ENCODE measurements at regions not wholly inside any gene's neighbourhood (a gene's known extent, or its start where the extent isn't known, plus 50 kb on each side); places are given as distances from the start of the nearest gene placed in this dataset.
"Not testable (repeated sequence)": the region's sequence is repeated elsewhere in the genome, so short reads cannot be mapped to it uniquely, and the experiment has no call there.

DNA sequence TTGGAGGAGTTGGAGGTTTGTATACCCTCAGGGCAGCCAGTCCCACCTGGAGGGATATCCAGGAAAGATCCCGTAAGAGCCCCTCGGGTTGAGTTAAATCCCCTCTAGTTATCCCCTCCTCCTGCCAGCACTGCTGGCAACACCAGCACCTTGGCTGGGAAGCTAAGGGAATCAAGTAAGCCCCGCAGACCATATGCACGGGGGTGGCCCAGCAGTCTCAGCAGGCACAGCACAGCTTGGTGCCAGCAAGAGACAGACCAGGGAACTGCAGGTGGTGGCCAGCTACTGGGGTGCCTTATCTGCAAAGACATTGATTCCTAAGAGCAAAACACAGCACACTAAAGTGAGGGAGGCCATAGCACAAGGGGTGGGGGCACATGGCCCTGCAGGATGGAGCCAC, 173.8 kb downstream of the GOLGA6L4 start:
- not testable (repeated sequence) for DNase-seq (ENCODE audit: low spot score)

DNA sequence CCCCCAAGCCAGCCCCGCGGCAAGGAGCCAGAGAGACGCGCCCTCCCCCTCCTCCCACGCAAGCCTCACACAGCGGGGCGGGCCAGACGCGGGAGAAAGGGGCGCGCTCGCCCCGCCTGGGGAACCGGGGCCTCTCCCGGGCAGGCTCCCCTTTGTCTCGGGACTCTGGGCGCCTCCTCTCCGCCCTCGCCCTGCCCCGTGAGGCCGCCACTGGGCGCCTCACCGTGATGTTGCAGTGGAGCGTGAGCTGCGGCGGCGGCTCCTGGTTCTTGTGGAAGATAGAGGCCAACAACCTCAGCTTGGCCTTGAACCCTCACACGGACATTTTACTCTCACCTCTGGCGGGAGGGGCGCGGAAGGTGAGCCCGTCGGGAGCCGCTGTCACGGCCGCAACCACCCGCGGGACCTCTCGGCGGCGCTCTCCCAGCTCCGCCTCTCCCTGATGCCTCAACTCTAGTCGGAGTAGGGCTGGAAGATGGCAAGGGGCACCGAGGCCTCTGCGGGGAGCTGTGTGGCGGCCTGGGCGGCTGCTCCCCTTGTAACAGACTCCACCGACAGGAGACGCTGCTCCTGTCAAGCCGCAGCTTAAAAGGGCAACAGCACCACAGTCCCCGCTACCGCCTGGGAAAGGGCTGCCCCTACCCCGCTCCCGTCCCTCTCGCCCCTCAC, 179.2 kb upstream of the ZSCAN2 start:
- DNase-seq (ENCODE audit: low spot score): not testable (repeated sequence)

GRCh38 chr15:84425327-84425726, 175.5 kb upstream of the ZSCAN2 start:
- peak; percentile 41 for DNase-seq (ENCODE audit: low spot score)

DNA sequence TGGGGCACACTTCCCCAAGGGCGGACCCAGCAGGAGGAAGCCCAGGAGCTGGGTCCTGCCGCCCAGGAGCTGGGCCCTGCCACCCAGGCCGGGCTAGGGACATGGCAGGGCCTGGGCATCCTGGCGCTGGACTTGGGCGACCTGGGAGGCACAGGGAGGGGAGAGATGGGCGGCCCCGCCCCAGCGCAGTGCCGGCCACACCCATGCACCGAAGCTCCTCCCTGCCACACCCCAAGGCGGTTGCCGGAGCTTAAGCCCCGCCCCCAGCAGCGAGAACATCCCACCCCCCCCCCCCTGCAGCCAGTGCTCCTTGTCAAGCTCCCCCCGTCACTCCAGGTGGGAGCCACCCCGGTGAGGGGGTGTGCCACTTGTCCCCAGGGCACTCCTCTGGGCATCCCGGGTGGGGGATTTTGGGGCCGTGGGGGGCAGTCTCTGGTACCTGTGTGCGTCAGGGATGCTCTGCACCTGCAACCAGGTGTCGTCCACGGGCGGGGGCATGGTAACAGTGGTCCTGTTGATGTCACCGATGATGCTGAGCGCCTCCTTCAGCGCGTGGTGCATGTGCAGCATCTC, 127.4 kb upstream of the ZSCAN2 start:
- not testable (repeated sequence) for DNase-seq (ENCODE audit: low spot score)

- DNase-seq (ENCODE audit: low spot score): not testable (repeated sequence)
These were observed 124.3 kb upstream of the ZSCAN2 start for GRCh38 chr15:84476364-84477033.

DNA sequence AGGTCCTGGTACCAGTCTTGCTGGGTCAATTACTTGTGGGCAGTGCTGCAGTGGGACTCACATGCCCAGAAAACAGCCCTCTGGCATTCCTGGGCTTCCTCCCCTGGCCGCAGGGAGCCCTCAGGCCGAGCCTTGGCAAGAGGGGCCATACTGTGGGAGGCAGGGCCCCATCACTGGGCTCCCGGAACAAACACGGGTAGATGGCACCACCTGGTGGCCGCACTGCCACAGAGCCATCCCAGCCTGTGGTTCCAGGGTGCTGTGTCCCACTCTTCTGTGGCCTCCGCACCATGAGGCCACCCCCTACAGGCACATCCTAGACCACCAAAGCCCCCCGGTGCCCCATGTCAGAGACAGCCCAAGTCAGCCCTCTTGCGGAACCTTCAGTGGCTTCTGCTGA, 123.3 kb upstream of the ZSCAN2 start:
- DNase-seq (ENCODE audit: low spot score): not testable (repeated sequence)

- not testable (repeated sequence) for DNase-seq (ENCODE audit: low spot score)
These were observed 120.6 kb upstream of the ZSCAN2 start for GRCh38 chr15:84480174-84480681.

- DNase-seq (ENCODE audit: low spot score): peak; percentile 37
These were observed 117.0 kb upstream of the ZSCAN2 start for GRCh38 chr15:84483859-84484258.

GRCh38 chr15:84500165-84500889, 100.5 kb upstream of the ZSCAN2 start:
- DNase-seq (ENCODE audit: low spot score): peak; percentile 43

GRCh38 chr15:84503101-84503500, 97.7 kb upstream of the ZSCAN2 start:
- not testable (repeated sequence) for DNase-seq (ENCODE audit: low spot score)

- DNase-seq (ENCODE audit: low spot score): not testable (repeated sequence)
These were observed 95.3 kb upstream of the ZSCAN2 start for GRCh38 chr15:84505552-84505951.

- DNase-seq (ENCODE audit: low spot score): not testable (repeated sequence)
These were observed 88.5 kb upstream of the ZSCAN2 start for GRCh38 chr15:84512324-84512723.

DNA sequence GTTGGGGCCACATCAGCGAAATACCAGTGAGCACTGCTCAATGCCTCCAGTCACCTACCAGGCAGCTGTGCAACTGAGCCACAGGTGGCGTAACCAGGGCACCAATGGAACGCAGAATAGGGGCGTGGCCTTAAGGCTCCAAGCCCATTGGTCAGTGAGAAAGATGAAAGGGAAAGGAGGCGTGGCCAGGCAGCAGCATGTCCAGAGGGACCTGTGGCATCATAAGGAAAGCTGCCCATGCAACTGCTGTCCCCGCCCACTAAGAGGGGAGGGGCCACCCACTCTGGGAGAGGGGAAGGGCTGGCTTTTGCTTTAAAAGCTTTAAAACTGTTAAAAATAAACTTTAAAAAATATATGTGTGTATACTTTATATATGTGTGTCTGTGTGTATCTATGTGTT, 84.0 kb upstream of the ZSCAN2 start:
- not testable (repeated sequence) for DNase-seq (ENCODE audit: low spot score)

DNA sequence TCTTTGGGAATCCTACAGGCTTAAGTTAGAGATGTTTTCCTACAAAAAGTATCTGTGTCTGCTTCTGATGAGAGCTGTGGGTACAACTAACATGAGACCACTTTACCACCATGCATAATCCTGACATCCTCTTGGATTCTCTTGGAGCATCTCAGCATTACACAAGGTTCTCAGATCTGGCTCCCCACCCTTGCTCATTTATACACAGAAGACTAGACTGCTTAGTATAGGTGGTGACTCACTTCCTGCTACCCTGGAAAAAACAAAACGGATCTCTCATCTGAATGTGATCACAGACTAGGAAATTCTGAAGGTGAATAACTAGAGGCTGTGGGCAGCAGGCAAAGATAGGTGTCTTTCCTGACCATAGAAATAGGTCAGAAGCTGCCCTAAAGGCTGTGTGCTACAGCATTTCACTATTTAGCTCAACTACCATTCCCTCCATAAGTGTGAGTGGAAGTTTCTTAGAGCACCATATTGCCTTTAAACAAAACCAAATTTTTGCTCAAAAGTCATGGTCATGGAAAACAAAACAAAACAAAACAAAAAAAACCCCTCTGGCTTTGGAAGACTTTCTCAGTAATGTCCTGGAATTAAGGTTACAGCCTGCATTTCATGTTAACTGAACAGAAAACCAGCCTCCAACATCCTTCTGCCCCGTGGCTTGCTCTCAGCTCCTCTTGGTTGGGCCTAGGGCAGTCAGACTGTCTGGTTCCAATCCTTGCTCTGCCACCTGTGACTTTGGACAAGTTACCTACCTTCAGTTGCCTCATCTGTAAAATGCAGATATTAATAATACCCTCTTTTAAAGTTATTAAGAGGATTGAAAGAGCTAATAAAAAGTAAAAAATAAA, 75.1 kb upstream of the ZSCAN2 start:
- not testable (repeated sequence) for DNase-seq (ENCODE audit: low spot score)

- DNase-seq (ENCODE audit: low spot score): not testable (repeated sequence)
These were observed 70.1 kb upstream of the ZSCAN2 start for GRCh38 chr15:84530751-84531150.

DNA sequence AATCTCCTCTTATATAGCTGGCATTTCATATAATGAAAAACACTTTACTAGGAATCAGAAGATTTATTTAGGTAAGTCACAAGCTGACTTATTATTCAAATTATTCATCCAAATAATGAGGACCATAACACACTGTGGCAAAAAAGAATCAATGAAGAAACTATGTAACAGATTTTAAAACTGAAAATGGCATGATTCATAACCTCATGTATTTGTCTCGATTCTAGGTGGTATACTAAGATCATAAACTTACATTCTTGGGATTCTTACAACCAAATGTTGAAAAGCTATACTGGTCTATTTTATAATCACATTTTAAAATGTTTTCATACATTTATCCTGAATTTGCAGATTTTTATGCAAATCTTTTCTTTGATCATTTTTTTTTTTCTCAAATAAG, 69.6 kb upstream of the ZSCAN2 start:
- DNase-seq (ENCODE audit: low spot score): not testable (repeated sequence)

- DNase-seq (ENCODE audit: low spot score): not testable (repeated sequence)
These were observed 69.0 kb upstream of the ZSCAN2 start for GRCh38 chr15:84531709-84532367.

- DNase-seq (ENCODE audit: low spot score): not testable (repeated sequence)
These were observed 67.1 kb upstream of the ZSCAN2 start for GRCh38 chr15:84533705-84534104.

DNA sequence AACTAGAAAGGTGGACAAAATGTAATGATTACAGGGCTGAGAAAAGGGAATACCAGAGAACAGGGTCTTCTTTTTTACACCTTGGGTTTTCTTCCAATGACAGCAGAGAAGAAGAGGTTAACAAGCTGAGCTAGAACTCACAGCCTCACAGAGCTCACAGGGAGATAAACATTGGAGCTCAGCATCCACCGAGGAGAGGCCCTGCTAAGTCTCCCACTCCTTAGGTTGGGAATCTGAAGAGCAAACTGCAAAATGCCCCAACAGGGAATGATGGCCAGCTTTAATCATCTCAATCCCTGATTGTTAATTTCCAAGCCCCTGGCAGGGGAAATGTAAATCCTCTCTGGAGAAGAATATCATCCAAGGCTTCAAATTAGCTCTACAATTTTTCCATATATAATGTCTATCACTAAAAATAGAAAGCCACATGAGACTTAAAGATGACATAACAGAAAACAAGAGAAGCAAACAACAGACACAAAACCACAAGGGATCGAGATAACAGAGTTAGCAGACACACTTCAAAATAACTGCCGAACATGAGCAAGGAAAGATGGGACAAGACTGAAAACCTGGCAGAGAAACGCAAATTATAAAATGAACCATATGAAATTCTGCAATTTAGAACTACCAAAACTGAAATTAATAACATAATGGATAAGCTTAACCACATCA, 66.1 kb upstream of the ZSCAN2 start:
- not testable (repeated sequence) for DNase-seq (ENCODE audit: low spot score)

- not testable (repeated sequence) for DNase-seq (ENCODE audit: low spot score)
These were observed 64.6 kb upstream of the ZSCAN2 start for GRCh38 chr15:84536181-84536580.
